ENCODE measurements at regions not wholly inside any gene's neighbourhood (a gene's known extent, or its start where the extent isn't known, plus 50 kb on each side); places are given as distances from the start of the nearest gene placed in this dataset.

DNA sequence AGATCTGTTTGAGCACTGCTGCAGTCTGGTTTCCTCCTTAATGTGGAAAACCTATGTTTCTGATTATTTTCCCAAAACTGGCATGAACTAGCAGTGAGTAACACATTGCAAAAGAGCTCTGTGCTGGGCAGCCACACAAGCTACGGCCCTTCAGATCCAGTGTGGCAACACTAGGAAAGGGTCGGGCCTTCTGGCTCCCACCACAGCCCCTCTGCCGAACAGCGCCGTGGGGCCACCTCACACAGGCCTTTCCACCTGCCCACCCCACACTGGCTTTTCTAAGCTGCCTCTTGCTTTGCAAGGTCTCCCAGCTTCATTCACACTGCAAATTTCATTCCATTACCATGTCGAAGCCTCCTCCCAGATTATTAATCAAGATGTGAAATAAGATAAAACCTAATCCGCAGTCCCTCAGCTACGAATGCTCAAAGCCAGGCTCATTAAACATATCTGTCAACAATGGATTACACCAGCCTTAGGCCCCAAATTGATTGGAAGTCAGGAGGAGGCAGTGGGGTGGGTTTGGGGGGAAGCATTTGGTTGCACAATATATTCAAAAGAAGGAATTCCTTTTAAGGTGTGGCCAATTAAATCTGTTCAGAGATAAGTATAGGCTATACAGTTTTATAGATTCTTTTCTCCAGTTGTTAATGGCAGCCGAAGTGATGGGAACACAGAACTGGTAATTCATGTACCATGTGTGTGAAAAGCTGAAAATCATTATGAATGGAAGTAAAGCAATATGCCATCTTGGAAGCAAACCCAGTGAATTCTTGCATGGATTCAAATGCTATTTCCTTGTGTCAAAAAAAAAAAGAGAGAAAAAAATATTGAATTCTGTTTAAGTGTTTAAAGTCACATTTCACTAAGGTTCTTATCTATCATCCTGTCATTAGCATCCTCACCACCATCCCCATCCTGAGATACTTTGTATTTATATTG lies 223.7 kb downstream of the MTERF1 start:
- ATAC-seq, result no peak
- WGBS, 4 donors, result 88 to 93% (median 89%) methylated on average over 9 of the region's 9 CpGs
- Histone ChIP-seq H3K27ac (no peak overlapping the region), H3K4me3 (no peak overlapping the region), H3K4me1 (peaks cover 0 to 5% (median 0%) of the 10 kb centered on the region in 12 donors), H3K9me3 (no peaks in the 10 kb centered on the region), H3K27me3 (no peaks in the 10 kb centered on the region), H3K36me3 (no peaks in the 10 kb centered on the region)
- intact Hi-C loops (cut with DNase I), result no loop called here
- no peak for DNase-seq
- no peak for TF ChIP-seq CTCF (IDR thresholded peaks at IDR 0.05)
- no peak for TF ChIP-seq POLR2A (IDR thresholded peaks at IDR 0.05)

DNA sequence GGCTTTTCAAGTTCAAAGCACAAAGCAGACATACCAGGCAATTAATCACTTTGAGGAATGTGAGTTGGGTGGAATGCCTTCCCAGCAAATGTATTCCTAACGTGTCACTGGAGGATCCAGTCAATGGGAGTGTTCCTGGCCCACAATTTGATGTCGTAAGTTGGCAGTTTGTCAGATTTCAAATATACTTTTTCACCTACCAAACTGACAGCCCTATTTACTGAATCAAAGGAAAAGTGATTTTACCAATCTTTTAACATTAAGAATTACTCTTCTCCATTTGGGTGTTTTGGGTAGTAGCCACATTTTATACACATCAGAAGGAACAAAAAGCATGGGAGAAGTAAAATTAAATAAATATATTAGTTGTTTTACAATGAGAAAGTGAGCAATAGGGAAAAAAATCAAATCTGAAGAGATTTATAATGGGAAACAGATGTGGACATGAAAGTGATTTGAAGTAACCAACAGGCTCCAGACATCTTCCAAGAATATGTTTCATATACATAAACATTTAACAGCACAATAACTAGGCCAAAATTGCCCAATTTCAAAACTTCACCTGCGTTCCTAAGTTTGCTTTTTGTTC lies 222.9 kb downstream of the MTERF1 start:
- H3K27me3 ChIP-seq, result no peaks in the 10 kb centered on the region
- WGBS, 4 donors, result 48 to 58% (median 57%) methylated on average over 3 of the region's 3 CpGs
- DNase-seq (no peak), ATAC-seq (no peak)
- intact Hi-C loops (cut with DNase I), result no loop called here
- TF ChIP-seq CTCF (IDR thresholded peaks at IDR 0.05) (no peak), POLR2A (IDR thresholded peaks at IDR 0.05) (no peak)
- no peak overlapping the region for H3K4me3 ChIP-seq
- peaks cover 0 to 5% (median 0%) of the 10 kb centered on the region in 12 donors for H3K4me1 ChIP-seq
- H3K27ac ChIP-seq, result no peak overlapping the region
- H3K36me3 ChIP-seq, result no peaks in the 10 kb centered on the region
- H3K9me3 ChIP-seq, result no peaks in the 10 kb centered on the region

DNA sequence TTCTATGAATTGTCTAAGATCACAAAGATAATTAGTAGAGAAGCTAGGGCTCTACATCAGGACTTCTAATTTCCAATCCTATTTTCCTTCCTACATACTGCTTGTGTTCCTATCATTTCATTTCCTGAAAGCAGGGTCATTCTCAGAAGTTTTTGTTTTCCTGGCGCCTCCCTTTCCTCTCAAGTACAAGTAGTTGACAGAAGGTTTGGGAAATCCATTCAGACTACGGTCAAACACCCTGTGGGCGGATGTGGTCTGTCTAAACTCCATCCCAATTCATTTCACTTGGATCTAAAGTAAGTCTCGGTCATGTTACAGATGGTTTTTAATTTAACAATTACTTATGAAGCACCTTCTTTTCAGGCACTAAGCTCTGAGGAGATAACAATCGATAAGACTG lies 221.4 kb downstream of the MTERF1 start:
- TF ChIP-seq POLR2A (IDR thresholded peaks at IDR 0.05), result no peak
- TF ChIP-seq CTCF (IDR thresholded peaks at IDR 0.05), result no peak
- intact Hi-C loops (cut with DNase I), result no loop called here
- Histone ChIP-seq H3K4me3 (no peak overlapping the region), H3K27ac (no peak overlapping the region), H3K9me3 (no peaks in the 10 kb centered on the region), H3K36me3 (no peaks in the 10 kb centered on the region), H3K4me1 (peaks cover 0 to 5% (median 0%) of the 10 kb centered on the region in 12 donors), H3K27me3 (no peaks in the 10 kb centered on the region)
- ATAC-seq (no peak), DNase-seq (no peak)
- WGBS, 4 donors, result 61 to 74% (median 68%) methylated on average over 5 of the region's 5 CpGs

- intact Hi-C loops (cut with DNase I), result no loop called here
- Histone ChIP-seq H3K27me3 (no peaks in the 10 kb centered on the region), H3K27ac (no peak overlapping the region), H3K4me3 (no peak overlapping the region), H3K4me1 (peaks cover 0 to 5% (median 0%) of the 10 kb centered on the region in 12 donors), H3K9me3 (no peaks in the 10 kb centered on the region), H3K36me3 (no peaks in the 10 kb centered on the region)
- ATAC-seq, result no peak
- TF ChIP-seq POLR2A (IDR thresholded peaks at IDR 0.05) (no peak), CTCF (IDR thresholded peaks at IDR 0.05) (no peak)
- no peak for DNase-seq
Observed at GRCh38 chr7:91660734-91661356, 219.7 kb downstream of the MTERF1 start.
